B cell (primary cell): ENCODE measurements at regions not wholly inside any gene's neighbourhood (a gene's known extent, or its start where the extent isn't known, plus 50 kb on each side); places are given as distances from the start of the nearest gene placed in this dataset.

Source experiments
- EZH2 ChIP-seq: IDR thresholded peaks from 2 replicates; pipeline ENCODE4 v1.6.1; 2012; ENCODE audit warnings: borderline replicate concordance, low read depth, mild to moderate bottlenecking, moderate library complexity, low read length; ENCODE audit not compliant: insufficient read depth, poor library complexity, severe bottlenecking
- TF ChIP-seq, protein P1 (sequence below): fragments of 200-600 bp; IDR thresholded peaks from one replicate; pipeline ENCODE4 v1.8.0; 2022; ENCODE audit warnings: antibody characterized with exemption, mild to moderate bottlenecking

DNA sequence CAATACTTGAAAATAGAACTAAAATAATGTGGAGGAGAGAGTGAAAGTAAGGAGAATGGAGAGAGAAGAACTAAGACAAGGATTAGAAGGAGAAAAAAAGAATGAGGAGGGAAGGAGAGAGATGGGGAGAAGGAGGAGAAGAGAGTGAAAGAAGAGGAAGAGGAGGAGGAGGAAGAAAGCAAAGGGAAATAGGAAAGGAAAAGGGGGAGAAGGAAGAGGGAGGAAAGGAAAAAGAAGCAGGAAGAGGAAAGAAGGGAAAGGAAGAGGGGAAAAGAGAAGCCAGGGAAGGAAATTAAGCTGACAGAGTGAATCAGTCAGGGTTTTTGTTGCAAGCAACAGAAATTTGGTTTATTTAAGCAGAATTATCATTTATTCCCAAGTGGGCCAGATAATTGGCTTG, 241.7 kb upstream of the P2RY1 start:
- TF ChIP-seq, protein P1, sequence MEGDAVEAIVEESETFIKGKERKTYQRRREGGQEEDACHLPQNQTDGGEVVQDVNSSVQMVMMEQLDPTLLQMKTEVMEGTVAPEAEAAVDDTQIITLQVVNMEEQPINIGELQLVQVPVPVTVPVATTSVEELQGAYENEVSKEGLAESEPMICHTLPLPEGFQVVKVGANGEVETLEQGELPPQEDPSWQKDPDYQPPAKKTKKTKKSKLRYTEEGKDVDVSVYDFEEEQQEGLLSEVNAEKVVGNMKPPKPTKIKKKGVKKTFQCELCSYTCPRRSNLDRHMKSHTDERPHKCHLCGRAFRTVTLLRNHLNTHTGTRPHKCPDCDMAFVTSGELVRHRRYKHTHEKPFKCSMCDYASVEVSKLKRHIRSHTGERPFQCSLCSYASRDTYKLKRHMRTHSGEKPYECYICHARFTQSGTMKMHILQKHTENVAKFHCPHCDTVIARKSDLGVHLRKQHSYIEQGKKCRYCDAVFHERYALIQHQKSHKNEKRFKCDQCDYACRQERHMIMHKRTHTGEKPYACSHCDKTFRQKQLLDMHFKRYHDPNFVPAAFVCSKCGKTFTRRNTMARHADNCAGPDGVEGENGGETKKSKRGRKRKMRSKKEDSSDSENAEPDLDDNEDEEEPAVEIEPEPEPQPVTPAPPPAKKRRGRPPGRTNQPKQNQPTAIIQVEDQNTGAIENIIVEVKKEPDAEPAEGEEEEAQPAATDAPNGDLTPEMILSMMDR = no peak
- no peak for TF ChIP-seq EZH2
